PC-9 (cell line): ENCODE measurements at regions not wholly inside any gene's neighbourhood (a gene's known extent, or its start where the extent isn't known, plus 50 kb on each side); places are given as distances from the start of the nearest gene placed in this dataset.

Source experiments
- CTCF ChIP-seq: fragments of 200-600 bp; sonication (generic); conservative IDR thresholded peaks from 2 replicates; pipeline ENCODE4 v1.6.1; 2017; ENCODE audit warnings: mixed run types, antibody characterized with exemption, mild to moderate bottlenecking, moderate library complexity
- EZH2 ChIP-seq: fragments of 200-600 bp; sonication (generic); IDR thresholded peaks from 2 replicates; pipeline ENCODE4 v1.8.0; 2017; ENCODE audit warnings: antibody characterized with exemption, low read depth

GRCh38 chr5:28275931-28276330, 1237.5 kb upstream of the CDH9 start:
- TF ChIP-seq CTCF, result no peak
- TF ChIP-seq EZH2, result no peak
